NB4 (cell line): ENCODE measurements at regions not wholly inside any gene's neighbourhood (a gene's known extent, or its start where the extent isn't known, plus 50 kb on each side); places are given as distances from the start of the nearest gene placed in this dataset.

ENCODE experiments used
- DNase-seq: peaks from one replicate; pipeline ENCODE4 v3.0.0; 2010; ENCODE audit warnings: low read depth
- H3K4me3 ChIP-seq: one replicate; pipeline ENCODE4 v1.5.1; 2011; ENCODE audit warnings: mild to moderate bottlenecking, low read depth, low read length, moderate library complexity
- CTCF ChIP-seq: IDR thresholded peaks from one replicate; pipeline ENCODE4 v1.5.1; 2012; ENCODE audit warnings: low read depth, low read length
- MAX ChIP-seq: IDR thresholded peaks from 2 replicates; pipeline ENCODE4 v1.6.1; 2011; ENCODE audit warnings: low read depth, low read length
- MYC ChIP-seq: IDR thresholded peaks from 2 replicates; pipeline ENCODE4 v1.6.1; 2011; ENCODE audit warnings: low read depth, low read length
- POLR2A ChIP-seq: IDR thresholded peaks from 2 replicates; pipeline ENCODE4 v1.6.1; 2011; ENCODE audit warnings: mild to moderate bottlenecking; ENCODE audit not compliant: insufficient read length; ENCODE audit errors: extremely low read depth

- TF ChIP-seq MAX, result no peak
- no peak for TF ChIP-seq CTCF
- no peak for TF ChIP-seq MYC
- no peak for TF ChIP-seq POLR2A
- no peak for DNase-seq
- H3K4me3 ChIP-seq, result no peak overlapping the region
Measured at GRCh38 chr9:31715250-31715649, 669.2 kb upstream of the ACO1 start.

- DNase-seq, result no peak
- no peak overlapping the region for H3K4me3 ChIP-seq
- TF ChIP-seq MAX, result no peak
- no peak for TF ChIP-seq MYC
- no peak for TF ChIP-seq POLR2A
- TF ChIP-seq CTCF, result no peak
Measured at GRCh38 chr9:31719262-31719661, 665.2 kb upstream of the ACO1 start.

- no peak overlapping the region for H3K4me3 ChIP-seq
- no peak for DNase-seq
- TF ChIP-seq MAX (no peak), POLR2A (no peak), MYC (no peak), CTCF (no peak)
Measured at GRCh38 chr9:31730398-31730797, 654.0 kb upstream of the ACO1 start.

- TF ChIP-seq POLR2A, result no peak
- TF ChIP-seq CTCF, result no peak
- no peak for TF ChIP-seq MYC
- TF ChIP-seq MAX, result no peak
- H3K4me3 ChIP-seq, result no peak overlapping the region
Measured at GRCh38 chr9:31733166-31733565, 651.3 kb upstream of the ACO1 start.

GRCh38 chr9:31736581-31737179 lies 647.8 kb upstream of the ACO1 start:
- H3K4me3 ChIP-seq, result no peak overlapping the region
- no peak for DNase-seq
- no peak for TF ChIP-seq MAX
- TF ChIP-seq POLR2A, result no peak
- TF ChIP-seq CTCF, result no peak
- TF ChIP-seq MYC, result no peak

More at GRCh38 chr9:31733166-31733565, 651.3 kb upstream of the ACO1 start:
- no peak for DNase-seq

- no peak for DNase-seq
- TF ChIP-seq MAX (no peak), POLR2A (no peak), CTCF (no peak), MYC (no peak)
- H3K4me3 ChIP-seq, result no peak overlapping the region
Measured at GRCh38 chr9:31740705-31741104, 643.7 kb upstream of the ACO1 start.
